AG09319 (cell line): ENCODE measurements at regions not wholly inside any gene's neighbourhood (a gene's known extent, or its start where the extent isn't known, plus 50 kb on each side); places are given as distances from the start of the nearest gene placed in this dataset.
"Not testable (repeated sequence)": the region's sequence is repeated elsewhere in the genome, so short reads cannot be mapped to it uniquely, and the experiment has no call there.

Source experiments
- DNase-seq: peaks from one replicate; pipeline ENCODE4 v3.0.0-alpha.2; 2010; ENCODE audit warnings: low read depth; ENCODE audit errors: extremely low read depth
- CTCF ChIP-seq: IDR thresholded peaks from 2 replicates; pipeline ENCODE4 v1.5.1; 2011; ENCODE audit warnings: low read depth, mild to moderate bottlenecking, inconsistent platforms, low read length, moderate library complexity

DNA sequence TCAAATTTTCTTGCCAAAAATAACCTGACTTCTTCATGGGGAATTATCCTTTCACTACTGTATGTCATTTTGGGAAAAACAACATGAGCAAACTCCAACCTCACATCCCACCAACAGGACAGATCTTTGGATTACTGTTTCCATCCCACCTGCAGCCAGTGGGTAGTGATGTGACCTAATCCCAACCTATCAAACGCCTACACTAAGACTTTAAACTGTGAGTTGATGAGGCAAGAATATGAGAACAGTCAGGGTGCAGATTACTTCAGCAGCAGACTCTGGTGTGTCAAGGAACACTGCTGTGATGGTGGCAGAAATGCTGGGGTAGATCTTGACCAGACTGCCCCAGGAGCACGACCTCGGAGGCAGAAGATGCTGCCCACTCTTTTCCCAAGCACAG, 293.2 kb downstream of the DUSP6 start:
- no peak for TF ChIP-seq CTCF
- no peak for DNase-seq

- TF ChIP-seq CTCF, result no peak
- no peak for DNase-seq
These were observed 293.9 kb downstream of the DUSP6 start for GRCh38 chr12:89058402-89058801.

- DNase-seq, result not testable (repeated sequence)
These were observed 298.5 kb downstream of the DUSP6 start for GRCh38 chr12:89053817-89054216.

- TF ChIP-seq CTCF, result peak; percentile 86
- no peak for DNase-seq
These were observed 301.1 kb downstream of the DUSP6 start for GRCh38 chr12:89051065-89051677.

DNA sequence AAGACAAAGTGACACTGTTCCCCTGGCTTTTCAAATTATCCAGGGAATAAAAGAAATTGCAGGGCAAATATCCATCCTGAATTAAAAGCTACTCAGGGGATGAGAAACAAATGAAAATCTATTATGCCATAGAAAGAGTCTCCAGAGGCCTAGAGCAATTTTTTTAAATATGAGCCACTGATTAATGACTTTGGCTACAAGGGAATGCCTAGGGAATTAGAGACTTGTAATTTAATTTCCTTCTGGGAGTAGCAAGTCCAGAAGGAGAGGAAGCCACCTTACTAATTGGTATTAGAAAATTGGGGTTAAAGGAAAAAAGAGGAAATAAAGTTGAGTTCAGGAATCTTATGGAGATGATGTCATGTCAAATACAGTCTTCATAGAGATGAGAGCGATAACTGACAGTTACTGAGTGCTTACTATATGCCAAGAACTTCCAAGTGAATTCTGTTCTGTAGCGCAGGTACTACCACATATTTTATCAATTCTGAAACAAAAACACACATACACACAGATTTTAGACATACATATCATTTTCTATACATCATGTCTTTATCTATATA, 304.4 kb downstream of the DUSP6 start:
- no peak for TF ChIP-seq CTCF
- DNase-seq, result no peak

DNA sequence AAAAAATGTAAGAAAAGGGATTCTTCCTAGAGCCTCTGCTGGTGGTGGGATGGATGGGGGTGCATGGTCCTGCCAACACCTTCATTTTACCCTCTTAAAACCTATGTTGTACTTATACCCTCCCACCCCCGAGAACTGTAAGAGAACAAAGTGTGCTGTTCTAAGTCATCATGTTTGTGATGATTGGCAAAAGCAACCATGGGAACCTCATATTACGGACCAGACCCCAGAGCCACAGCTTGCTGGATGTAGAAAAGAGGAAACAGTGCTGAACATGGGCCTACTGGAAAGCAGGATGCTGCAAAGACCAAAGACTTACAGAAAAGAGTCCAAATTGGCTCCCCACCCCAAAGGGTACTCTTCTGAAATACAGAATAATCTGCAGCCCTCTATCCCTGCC, 311.2 kb downstream of the DUSP6 start:
- DNase-seq, result no peak
- no peak for TF ChIP-seq CTCF

DNA sequence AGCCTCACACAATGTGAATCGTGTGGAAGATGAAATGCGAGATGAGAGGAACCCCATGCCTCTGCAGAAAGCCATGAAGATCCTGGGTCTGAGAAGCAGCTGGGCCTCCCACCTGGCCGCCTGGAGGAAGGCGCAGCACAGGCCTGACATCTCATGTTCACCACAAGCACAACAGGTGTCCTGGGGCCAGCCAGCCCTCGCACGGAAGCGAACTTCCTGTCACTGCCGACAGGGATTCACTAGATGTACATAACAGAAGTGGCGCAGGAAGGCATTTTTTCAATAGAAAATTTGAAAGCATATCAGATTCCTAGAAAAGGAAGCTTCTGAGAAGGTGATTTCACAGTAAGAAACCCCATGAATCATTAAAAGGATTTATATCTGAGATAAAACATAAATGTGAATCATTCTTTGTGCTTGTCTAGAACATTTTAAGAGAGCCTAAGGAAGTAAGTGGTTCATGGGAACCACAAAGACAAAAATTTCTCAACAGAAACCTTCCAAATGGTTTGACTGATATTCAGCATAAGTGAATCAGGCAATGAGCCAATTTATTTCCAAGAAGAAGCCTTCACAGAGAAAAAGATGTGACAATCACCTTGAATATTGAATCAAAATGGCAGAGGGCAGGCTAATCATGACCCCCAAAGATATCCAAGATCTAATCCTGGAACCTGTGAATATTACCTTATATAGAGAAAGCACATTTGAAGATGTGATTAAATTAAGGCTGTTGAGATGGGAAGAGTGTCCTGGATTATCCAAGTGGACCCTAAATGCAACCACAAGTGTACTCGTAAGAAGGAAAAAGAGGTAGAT, 311.9 kb downstream of the DUSP6 start:
- no peak for TF ChIP-seq CTCF
- no peak for DNase-seq
